GM23338 (cell line): ENCODE measurements at regions not wholly inside any gene's neighbourhood (a gene's known extent, or its start where the extent isn't known, plus 50 kb on each side); places are given as distances from the start of the nearest gene placed in this dataset.

Experiments
- ATAC-seq: fragments of 200-7000 bp; cut with Tn5 transposase; 3 replicates; pipeline ENCODE4 v1.9.1; 2020
- DNase-seq: peaks from one replicate; pipeline ENCODE4 v3.0.0-alpha.2; 2015; ENCODE audit warnings: low spot score
- H2AFZ ChIP-seq: fragments of 200-600 bp; sonication (generic); 2 replicates; pipeline ENCODE4 v1.8.0; 2016; ENCODE audit warnings: antibody characterized with exemption, mild to moderate bottlenecking, moderate library complexity
- H3F3A ChIP-seq: fragments of 200-600 bp; sonication (generic); replicated peaks from 2 replicates; pipeline ENCODE4 v1.8.0; 2017; ENCODE audit warnings: antibody characterized with exemption, mixed run types, low read depth
- H3K27ac ChIP-seq: fragments of 200-600 bp; sonication (generic); 2 replicates; pipeline ENCODE4 v1.6.1; 2016; ENCODE audit warnings: low read depth
- H3K27me3 ChIP-seq: fragments of 200-600 bp; sonication (generic); 2 replicates; pipeline ENCODE4 v1.8.0; 2016; ENCODE audit warnings: mild to moderate bottlenecking, mixed run types, moderate library complexity; ENCODE audit not compliant: insufficient read depth
- H3K36me3 ChIP-seq: fragments of 200-600 bp; sonication (generic); 2 replicates; pipeline ENCODE4 v1.8.0; 2016; ENCODE audit warnings: mild to moderate bottlenecking; ENCODE audit not compliant: insufficient read depth
- H3K4me1 ChIP-seq: fragments of 200-600 bp; sonication (generic); 2 replicates; pipeline ENCODE4 v1.8.0; 2016; ENCODE audit warnings: mild to moderate bottlenecking, moderate library complexity; ENCODE audit not compliant: insufficient read depth
- H3K4me2 ChIP-seq: fragments of 200-600 bp; sonication (generic); 2 replicates; pipeline ENCODE4 v1.7.1; 2017; ENCODE audit warnings: mixed run types
- H3K4me3 ChIP-seq: fragments of 200-600 bp; sonication (generic); 2 replicates; pipeline ENCODE4 v1.6.1; 2016; ENCODE audit warnings: mixed run types
- H3K79me2 ChIP-seq: fragments of 200-600 bp; sonication (generic); replicated peaks from 2 replicates; pipeline ENCODE4 v1.8.0; 2017; ENCODE audit warnings: mild to moderate bottlenecking; ENCODE audit not compliant: insufficient read depth
- H3K9me2 ChIP-seq: fragments of 200-600 bp; sonication (generic); 2 replicates; pipeline ENCODE4 v1.8.0; 2017; ENCODE audit not compliant: insufficient read depth
- H4K20me1 ChIP-seq: fragments of 200-600 bp; sonication (generic); replicated peaks from 2 replicates; pipeline ENCODE4 v1.8.0; 2017; ENCODE audit warnings: mild to moderate bottlenecking; ENCODE audit not compliant: insufficient read depth
- H3K27ac Mint-ChIP-seq: 2 replicates; pipeline ENCODE4 v1.8.0; 2020; ENCODE audit warnings: inconsistent platforms, mild to moderate bottlenecking, moderate library complexity, mixed read lengths
- H3K27me3 Mint-ChIP-seq: 3 replicates; pipeline ENCODE4 v1.8.0; 2022; ENCODE audit warnings: low read depth, mild to moderate bottlenecking, moderate library complexity, mixed read lengths, inconsistent platforms; ENCODE audit not compliant: insufficient read depth, poor library complexity
- H3K36me3 Mint-ChIP-seq: 3 replicates; pipeline ENCODE4 v1.8.0; 2021; ENCODE audit warnings: low read depth, mild to moderate bottlenecking, inconsistent platforms, moderate library complexity, mixed read lengths
- H3K4me1 Mint-ChIP-seq: 3 replicates; pipeline ENCODE4 v1.8.0; 2020; ENCODE audit warnings: mild to moderate bottlenecking, inconsistent platforms, mixed read lengths
- H3K4me3 Mint-ChIP-seq: 3 replicates; pipeline ENCODE4 v1.8.0; 2021; ENCODE audit warnings: moderate library complexity, mild to moderate bottlenecking, inconsistent platforms, mixed read lengths
- H3K9me3 Mint-ChIP-seq: 3 replicates; pipeline ENCODE4 v1.8.0; 2020; ENCODE audit warnings: moderate library complexity, mild to moderate bottlenecking, inconsistent platforms, mixed read lengths
- CREB1 ChIP-seq: fragments of 250-450 bp; sonication (Bioruptor Pico); IDR thresholded peaks from 2 replicates; pipeline ENCODE4 v1.5.0; 2020; ENCODE audit warnings: low read depth, mild to moderate bottlenecking, moderate library complexity
- CTCF ChIP-seq, 2 experiments: fragments of 200-600 bp in 1 of 2; sonication (generic) in 1 of 2; conservative IDR thresholded peaks; 2 replicates each; pipeline versions ENCODE4 v1.5.1 to v1.6.1; 2016 to 2017; ENCODE audit warnings: antibody characterized with exemption in 2 of 2, low read depth in 2 of 2, mild to moderate bottlenecking in 2 of 2, moderate library complexity in 1 of 2
- ETS1 ChIP-seq: IDR thresholded peaks from 2 replicates; pipeline ENCODE4 v1.6.1; 2016; ENCODE audit warnings: antibody characterized with exemption
- EZH2 ChIP-seq: fragments of 200-600 bp; sonication (generic); IDR thresholded peaks from one replicate; pipeline ENCODE4 v1.8.0; 2017; ENCODE audit warnings: antibody characterized with exemption, mild to moderate bottlenecking, low read depth; ENCODE audit not compliant: unreplicated experiment
- EZH2phosphoT487 ChIP-seq: fragments of 200-600 bp; sonication (generic); IDR thresholded peaks from one replicate; pipeline ENCODE4 v1.8.1; 2018; ENCODE audit warnings: antibody characterized with exemption; ENCODE audit not compliant: unreplicated experiment
- JUNB ChIP-seq: IDR thresholded peaks from one replicate; pipeline ENCODE4 v1.6.1; 2016; ENCODE audit warnings: antibody characterized with exemption; ENCODE audit not compliant: unreplicated experiment
- POLR2AphosphoS5 ChIP-seq: IDR thresholded peaks from 2 replicates; pipeline ENCODE4 v1.6.1; 2016; ENCODE audit warnings: antibody characterized with exemption, low read depth
- REST ChIP-seq: IDR thresholded peaks from one replicate; pipeline ENCODE4 v1.6.1; 2018; ENCODE audit warnings: antibody characterized with exemption; ENCODE audit not compliant: unreplicated experiment
- STAT1 ChIP-seq: IDR thresholded peaks from one replicate; pipeline ENCODE4 v1.6.1; 2016; ENCODE audit warnings: antibody characterized with exemption; ENCODE audit not compliant: unreplicated experiment
- ZNF331 ChIP-seq: fragments of 250-450 bp; sonication (Bioruptor Pico); IDR thresholded peaks from 2 replicates; pipeline ENCODE4 v1.5.0; 2020; ENCODE audit warnings: low read depth, mild to moderate bottlenecking, moderate library complexity
- ZNF462 ChIP-seq: fragments of 250-450 bp; sonication (Bioruptor Pico); IDR thresholded peaks from 2 replicates; pipeline ENCODE4 v1.5.0; 2020; ENCODE audit warnings: mild to moderate bottlenecking, moderate library complexity

GRCh38 chr7:153170287-153170686, 410.7 kb downstream of the ACTR3B start (continued):
- TF ChIP-seq EZH2 (no peak), REST (no peak), JUNB (no peak), CTCF (conservative IDR thresholded peaks at IDR 0.05; ENCODE audit: low read depth in 2 of 2) (no peak), CREB1 (CRISPR knock-in tag) (no peak)

- Mint-ChIP-seq H3K27ac (no peak overlapping the region), H3K4me3 (no peak overlapping the region), H3K27me3 (peaks cover 7% of the 10 kb centered on the region), H3K4me1 (peaks cover 7% of the 10 kb centered on the region; the same call in 2 of the 3 replicates), H3K9me3 (peaks cover 29% of the 10 kb centered on the region), H3K36me3 (peaks cover 3% of the 10 kb centered on the region; the same call in 2 of the 3 replicates)
- Histone ChIP-seq H3K9me2 (peaks cover 6% of the 10 kb centered on the region; the same call in 1 of the 2 replicates), H3K27me3 (no peaks in the 10 kb centered on the region), H2AFZ (no peak overlapping the region), H3K27ac (no peak overlapping the region), H3K79me2 (no peaks in the 10 kb centered on the region), H3F3A (no peaks in the 10 kb centered on the region), H3K4me1 (no peaks in the 10 kb centered on the region; the same call in 1 of the 2 replicates), H3K4me3 (no peak overlapping the region), H3K36me3 (no peaks in the 10 kb centered on the region), H4K20me1 (no peaks in the 10 kb centered on the region), H3K4me2 (peak overlapping the region; percentile 60; the same call in 1 of the 2 replicates)
- DNase-seq (peak; percentile 11), ATAC-seq (peak; percentile 53; the same call in 2 of the 3 replicates)
- TF ChIP-seq EZH2phosphoT487, result no peak
- no peak for TF ChIP-seq EZH2
- no peak for TF ChIP-seq ZNF331
- no peak for TF ChIP-seq POLR2AphosphoS5
- no peak for TF ChIP-seq JUNB
- no peak for TF ChIP-seq ZNF462 (CRISPR knock-in tag)
- no peak for TF ChIP-seq ETS1
- TF ChIP-seq STAT1, result no peak
Observed at GRCh38 chr7:153185936-153186335, 426.4 kb downstream of the ACTR3B start.
